ENCODE measurements at regions not wholly inside any gene's neighbourhood (a gene's known extent, or its start where the extent isn't known, plus 50 kb on each side); places are given as distances from the start of the nearest gene placed in this dataset.

DNA sequence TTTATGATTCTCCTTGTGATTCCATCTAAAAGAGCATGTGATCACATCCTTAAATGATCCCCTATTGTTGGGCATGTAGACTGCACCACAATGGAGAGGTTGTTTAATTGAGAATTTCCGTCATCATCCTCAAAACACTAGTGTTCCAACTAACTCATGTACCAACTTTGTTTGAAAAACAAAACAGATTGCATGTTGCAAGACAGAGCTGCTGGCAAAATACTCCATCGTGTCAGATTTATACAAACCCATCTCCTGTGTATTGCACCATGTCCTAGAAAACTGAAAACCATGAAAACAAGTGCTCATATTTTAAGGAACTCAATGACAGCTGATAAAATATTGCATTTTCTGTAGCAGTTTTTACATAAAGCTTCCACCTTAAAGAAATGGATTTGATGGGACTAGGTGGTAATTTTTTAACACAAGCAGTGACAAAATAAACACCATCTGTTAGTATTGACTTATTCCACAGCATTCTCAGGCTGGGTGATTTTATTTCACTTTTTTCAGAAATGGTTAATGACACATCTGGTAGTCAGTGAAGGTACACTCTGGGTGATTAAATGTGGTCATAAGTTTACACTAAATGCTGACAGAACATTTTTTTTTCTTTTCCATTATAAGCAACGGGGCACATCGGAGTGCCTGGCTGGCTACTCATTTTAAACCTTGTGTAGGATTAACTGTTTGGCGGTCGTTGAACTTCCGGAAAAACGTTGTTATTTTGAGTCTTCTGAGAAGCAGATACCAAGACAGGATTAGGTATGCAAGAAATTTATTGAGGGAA is 602.9 kb upstream of the WWC1 start:
- Histone ChIP-seq H3K27me3 (no peaks in the 10 kb centered on the region), H3K4me3 (no peak overlapping the region), H3K9me3 (no peaks in the 10 kb centered on the region), H3K36me3 (no peaks in the 10 kb centered on the region), H3K27ac (no peak overlapping the region), H3K4me1 (no peaks in the 10 kb centered on the region)
- no peak for ATAC-seq
- no peak for DNase-seq
- 72% methylated on average over 8 of the region's 8 CpGs for WGBS (ENCODE audit: insufficient coverage, low coverage, low lambda C conversion rate, missing lambda C conversion rate)
- intact Hi-C loops (cut with DNase I): no loop called here
- TF ChIP-seq POLR2A (IDR thresholded peaks at IDR 0.05): no peak

DNA sequence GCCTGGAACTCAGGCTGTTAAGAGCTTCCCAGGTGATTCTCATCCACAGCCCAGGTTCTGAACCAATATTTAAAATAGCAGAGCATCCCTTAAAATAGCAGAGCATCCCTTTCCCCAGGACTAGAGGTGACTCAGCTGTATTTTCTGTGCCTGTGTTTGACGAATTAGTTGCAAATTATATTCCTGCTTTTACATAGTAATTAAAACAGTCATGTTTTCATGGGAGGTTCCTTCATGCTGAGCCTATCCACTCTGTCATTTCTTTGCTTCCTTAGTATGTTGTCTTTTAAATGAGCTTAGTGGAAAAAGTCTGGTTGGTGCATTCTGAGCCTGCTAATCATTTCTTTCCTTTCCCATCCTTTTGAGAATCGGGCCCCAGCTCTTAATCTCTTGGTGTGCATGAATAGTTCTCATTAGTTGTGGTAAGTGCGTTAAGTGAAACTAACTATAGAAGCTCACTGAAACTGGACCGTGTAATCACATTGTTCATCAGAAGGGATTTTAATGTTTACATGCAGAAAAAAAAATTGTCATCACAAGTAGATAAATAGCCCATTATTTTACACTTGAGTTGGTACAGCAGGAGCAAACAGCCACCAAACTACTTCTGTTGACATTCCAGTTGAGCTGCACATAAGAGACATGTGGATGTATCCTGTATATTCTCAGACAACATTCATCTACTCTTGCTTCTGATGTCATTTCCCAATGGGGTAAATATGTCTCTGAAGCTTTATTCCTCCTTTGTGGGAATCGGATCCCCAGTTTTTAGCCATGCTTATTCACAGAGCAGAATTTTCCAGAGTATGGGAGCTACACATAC is 596.9 kb upstream of the WWC1 start:
- ATAC-seq: no peak
- TF ChIP-seq, protein P1, sequence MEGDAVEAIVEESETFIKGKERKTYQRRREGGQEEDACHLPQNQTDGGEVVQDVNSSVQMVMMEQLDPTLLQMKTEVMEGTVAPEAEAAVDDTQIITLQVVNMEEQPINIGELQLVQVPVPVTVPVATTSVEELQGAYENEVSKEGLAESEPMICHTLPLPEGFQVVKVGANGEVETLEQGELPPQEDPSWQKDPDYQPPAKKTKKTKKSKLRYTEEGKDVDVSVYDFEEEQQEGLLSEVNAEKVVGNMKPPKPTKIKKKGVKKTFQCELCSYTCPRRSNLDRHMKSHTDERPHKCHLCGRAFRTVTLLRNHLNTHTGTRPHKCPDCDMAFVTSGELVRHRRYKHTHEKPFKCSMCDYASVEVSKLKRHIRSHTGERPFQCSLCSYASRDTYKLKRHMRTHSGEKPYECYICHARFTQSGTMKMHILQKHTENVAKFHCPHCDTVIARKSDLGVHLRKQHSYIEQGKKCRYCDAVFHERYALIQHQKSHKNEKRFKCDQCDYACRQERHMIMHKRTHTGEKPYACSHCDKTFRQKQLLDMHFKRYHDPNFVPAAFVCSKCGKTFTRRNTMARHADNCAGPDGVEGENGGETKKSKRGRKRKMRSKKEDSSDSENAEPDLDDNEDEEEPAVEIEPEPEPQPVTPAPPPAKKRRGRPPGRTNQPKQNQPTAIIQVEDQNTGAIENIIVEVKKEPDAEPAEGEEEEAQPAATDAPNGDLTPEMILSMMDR (IDR thresholded peaks at IDR 0.05): no peak
- TF ChIP-seq POLR2A (IDR thresholded peaks at IDR 0.05): no peak
- no peaks in the 10 kb centered on the region for H3K4me1 ChIP-seq
- H3K27me3 ChIP-seq: no peaks in the 10 kb centered on the region
- H3K9me3 ChIP-seq: no peaks in the 10 kb centered on the region
- 76% methylated on average over 5 of the region's 5 CpGs for WGBS (ENCODE audit: insufficient coverage, low coverage, low lambda C conversion rate, missing lambda C conversion rate)
- no peaks in the 10 kb centered on the region for H3K36me3 ChIP-seq
- intact Hi-C loops (cut with DNase I): no loop called here
- no peak overlapping the region for H3K4me3 ChIP-seq
- no peak for DNase-seq
- H3K27ac ChIP-seq: no peak overlapping the region

DNA sequence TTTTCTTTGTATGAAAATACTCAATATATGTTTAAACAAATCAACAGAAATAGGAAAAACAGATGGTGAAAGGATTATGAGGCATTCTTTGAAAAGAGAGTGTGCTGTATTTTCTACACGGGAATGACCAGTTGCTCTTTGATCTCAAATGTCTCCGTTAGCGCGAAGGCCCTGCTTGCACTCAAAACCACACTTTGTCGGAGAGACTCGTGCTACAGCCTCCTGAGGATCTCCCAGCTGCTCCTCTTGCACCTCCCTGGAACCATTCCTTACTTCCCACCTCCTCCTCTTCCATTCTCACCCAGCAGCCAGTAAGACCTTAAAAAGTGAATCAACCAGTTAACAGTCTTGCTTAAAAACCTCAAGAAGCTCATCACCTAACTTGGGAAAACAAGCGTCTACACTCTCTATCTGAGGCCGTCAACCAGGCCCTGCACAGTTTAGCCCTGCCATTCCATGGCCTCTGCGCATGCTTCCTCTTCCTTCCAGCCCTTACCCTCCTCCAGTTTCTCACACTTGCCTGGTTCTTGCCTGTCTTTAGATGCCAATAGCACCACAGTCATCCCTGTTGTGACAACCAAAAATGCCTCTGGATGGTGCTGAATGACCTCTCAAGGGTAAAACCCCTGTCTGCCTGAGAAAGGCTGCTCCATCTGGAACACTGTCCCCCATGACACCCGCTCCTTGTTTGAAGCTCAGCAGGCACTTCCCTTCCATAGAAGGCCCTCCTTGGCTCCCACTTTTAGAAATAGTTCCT is 594.7 kb upstream of the WWC1 start:
- no peak overlapping the region for H3K4me3 ChIP-seq
- 82% methylated on average over 10 of the region's 10 CpGs for WGBS (ENCODE audit: insufficient coverage, low coverage, low lambda C conversion rate, missing lambda C conversion rate)
- no peaks in the 10 kb centered on the region for H3K36me3 ChIP-seq
- H3K4me1 ChIP-seq: no peaks in the 10 kb centered on the region
- no peak overlapping the region for H3K27ac ChIP-seq
- DNase-seq: no peak
- intact Hi-C loops (cut with DNase I): no loop called here
- H3K9me3 ChIP-seq: no peaks in the 10 kb centered on the region
- TF ChIP-seq, protein P1 (IDR thresholded peaks at IDR 0.05): no peak
- TF ChIP-seq POLR2A (IDR thresholded peaks at IDR 0.05): no peak
- H3K27me3 ChIP-seq: no peaks in the 10 kb centered on the region
- no peak for ATAC-seq

DNA sequence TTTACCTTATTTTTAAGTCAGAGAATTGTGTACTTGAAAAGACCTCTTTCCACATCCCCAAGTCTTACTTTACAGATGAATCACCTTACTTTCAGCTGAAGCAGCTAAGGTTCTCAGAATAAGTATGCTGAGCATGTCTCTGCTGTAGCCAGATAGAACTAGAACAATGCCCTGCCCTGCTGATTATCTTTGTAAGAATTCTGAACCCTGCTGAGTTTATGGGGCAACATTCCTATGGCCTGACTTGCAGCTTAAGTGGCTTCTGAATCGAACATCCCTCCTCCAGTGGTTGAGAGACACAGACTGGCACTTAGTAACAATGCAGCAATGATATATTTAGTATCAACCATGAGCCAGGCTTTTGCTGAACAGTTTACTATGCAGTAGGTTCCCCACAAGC is 592.0 kb upstream of the WWC1 start:
- DNase-seq (no peak), ATAC-seq (no peak)
- TF ChIP-seq, protein P1 (IDR thresholded peaks at IDR 0.05): no peak
- TF ChIP-seq POLR2A (IDR thresholded peaks at IDR 0.05): no peak
- no peak overlapping the region for H3K4me3 ChIP-seq
- 15% methylated on average over 1 of the region's 1 CpG for WGBS (ENCODE audit: insufficient coverage, low coverage, low lambda C conversion rate, missing lambda C conversion rate)
- no peaks in the 10 kb centered on the region for H3K9me3 ChIP-seq
- no peaks in the 10 kb centered on the region for H3K36me3 ChIP-seq
- no peaks in the 10 kb centered on the region for H3K27me3 ChIP-seq
- intact Hi-C loops (cut with DNase I): no loop called here
- no peak overlapping the region for H3K27ac ChIP-seq
- no peaks in the 10 kb centered on the region for H3K4me1 ChIP-seq
